NCI-H345 (cell line): ENCODE measurements at regions not wholly inside any gene's neighbourhood (a gene's known extent, or its start where the extent isn't known, plus 50 kb on each side); places are given as distances from the start of the nearest gene placed in this dataset.
A peak's percentile ranks its signal among the peaks of the same experiment; 100 is the strongest.

Experiments
- DNase-seq: peaks from one replicate; lab custom pipeline; 2025; lab: John Stamatoyannopoulos, UW

GRCh38 chr12:113766131-113766878 lies 199.8 kb downstream of the RBM19 start:
- no peak for DNase-seq

DNA sequence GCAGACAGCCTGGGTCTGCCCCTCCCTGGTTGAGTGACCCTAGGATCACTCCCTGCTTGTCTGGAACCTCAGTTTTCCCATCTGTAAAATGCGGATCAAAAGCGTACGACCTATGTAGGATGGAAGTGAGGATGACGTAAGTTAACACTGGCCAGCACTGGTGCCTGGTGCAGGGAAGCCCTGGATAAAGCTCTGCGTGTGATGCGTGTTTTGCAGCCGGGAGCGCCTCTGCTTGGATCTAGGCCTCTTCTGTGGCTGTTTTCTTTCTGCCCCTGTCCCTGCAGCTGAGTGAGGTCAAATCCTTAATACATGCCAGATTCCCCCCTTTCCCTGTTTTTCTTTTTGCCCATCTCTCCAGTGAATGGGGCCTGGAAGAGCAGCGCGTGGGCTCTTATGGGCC lies 201.5 kb downstream of the RBM19 start:
- DNase-seq: no peak

GRCh38 chr12:113762882-113763816 lies 203.0 kb downstream of the RBM19 start:
- DNase-seq: no peak

GRCh38 chr12:113762155-113762881 lies 203.8 kb downstream of the RBM19 start:
- DNase-seq: no peak

DNA sequence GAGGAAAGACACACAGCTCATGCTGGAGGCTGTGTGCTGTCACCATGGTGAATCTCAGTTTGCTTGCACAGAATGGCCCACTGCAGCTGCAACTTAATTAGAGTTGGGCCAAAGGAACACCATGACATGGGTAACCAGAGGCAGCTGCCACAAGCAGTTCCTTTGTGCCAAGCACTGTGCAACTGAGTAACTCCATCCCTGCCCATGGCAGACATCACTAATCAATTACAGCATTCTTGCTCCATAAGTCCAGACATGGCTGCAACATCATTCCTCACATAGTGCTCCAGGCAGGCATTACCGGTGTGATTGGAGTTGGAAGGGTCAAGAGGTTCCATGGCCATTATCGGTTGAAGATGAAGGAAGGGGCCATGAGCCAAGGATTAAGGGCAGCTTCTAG lies 207.0 kb downstream of the RBM19 start:
- no peak for DNase-seq

- no peak for DNase-seq
Observed at GRCh38 chr12:113758165-113758924, 207.8 kb downstream of the RBM19 start.

DNA sequence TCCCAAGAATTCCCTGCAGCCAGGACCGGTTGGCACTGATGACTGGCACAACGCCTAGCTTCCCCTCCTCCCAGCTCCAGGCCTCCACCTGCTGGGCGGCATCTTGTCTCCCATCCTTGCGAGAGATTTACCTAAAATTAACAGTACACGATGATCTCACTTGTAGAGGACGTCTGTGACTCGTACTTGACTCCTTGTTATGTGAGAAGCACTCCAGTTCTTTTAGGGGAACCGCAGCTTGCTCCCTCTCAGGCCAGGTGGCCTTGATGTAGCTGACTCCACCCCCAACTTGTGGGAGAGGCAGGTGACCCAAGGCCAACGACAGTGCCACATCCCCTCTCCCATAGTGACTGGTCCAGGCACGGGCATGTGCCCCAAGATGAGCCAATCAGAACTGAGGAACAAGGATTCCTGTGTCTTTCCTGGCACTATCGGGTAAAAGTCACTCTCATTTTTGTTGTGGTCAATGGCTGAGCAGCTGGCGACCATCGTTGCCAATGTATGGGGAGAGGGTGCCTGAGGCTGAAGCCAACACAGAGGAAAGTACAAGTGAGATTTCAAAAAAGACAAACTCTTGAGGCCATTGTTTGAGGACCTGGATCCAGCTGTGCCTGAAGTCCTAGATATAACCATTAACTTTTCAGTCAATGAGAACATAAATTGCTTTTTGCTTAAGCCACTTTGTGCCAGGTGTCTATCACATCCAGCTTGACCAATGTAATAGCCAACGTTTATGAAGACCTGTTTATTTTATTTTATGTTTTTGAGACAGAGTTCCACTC lies 208.7 kb downstream of the RBM19 start:
- DNase-seq: peak; percentile 33

- DNase-seq: no peak
Observed at GRCh38 chr12:113756609-113757008, 209.5 kb downstream of the RBM19 start.

DNA sequence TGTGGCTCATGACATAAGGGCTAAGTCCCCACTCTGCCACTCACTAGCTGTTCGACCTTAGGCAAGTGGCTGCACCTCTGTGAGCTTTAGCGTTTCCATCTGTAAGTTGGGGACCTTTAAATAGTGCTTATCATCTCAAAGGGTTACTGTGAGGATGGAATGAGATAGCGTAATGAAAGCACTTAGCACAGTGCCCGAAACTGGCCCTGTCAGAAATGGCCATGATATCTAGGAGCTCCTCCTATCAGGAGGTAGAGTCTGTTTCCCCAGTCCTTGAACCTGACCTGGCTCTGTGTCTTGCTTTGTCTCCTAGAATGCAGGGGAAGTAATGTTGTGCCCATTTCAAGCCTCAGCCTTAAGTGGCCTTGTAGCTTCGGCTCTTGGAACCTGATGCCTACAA lies 211.0 kb downstream of the RBM19 start:
- DNase-seq: no peak

DNA sequence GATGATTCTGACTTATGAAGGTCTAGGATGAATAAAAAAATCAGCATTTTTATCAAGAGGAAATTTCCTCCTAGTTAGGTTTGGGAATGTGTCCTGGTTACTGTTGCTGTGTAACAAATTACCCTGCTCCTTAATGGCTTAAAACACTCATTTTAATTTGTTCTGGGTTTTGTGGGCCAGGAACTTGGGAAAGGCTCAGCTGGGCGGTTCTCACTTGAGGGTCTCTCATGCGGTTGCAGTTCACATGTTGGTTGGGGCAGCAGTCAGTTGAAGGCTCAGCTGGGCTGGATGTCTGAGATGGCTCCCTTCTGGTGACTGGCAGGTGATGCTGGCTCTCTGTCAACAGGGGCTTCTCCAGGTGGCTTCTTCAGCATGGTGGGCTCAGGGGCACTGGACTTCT lies 214.6 kb downstream of the RBM19 start:
- DNase-seq: no peak

DNA sequence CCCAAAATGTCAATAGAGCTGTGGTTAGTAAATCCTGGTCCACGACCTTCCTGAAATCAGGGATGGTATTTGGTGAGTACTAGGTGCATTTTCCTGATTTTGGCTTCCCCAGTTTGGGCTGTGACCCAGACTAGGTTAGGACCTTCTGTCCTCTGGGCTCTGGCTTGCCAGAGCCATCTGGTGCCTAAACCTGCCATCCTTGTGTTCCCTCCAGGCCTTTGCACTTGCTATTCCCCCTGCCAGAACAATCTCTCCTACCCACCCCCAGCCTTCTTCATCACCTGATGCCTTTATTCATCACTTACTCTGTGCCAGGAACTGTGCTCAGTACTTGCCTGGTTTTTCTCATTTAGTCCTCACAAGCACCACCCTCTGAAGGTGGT lies 216.7 kb downstream of the RBM19 start:
- DNase-seq: no peak

GRCh38 chr12:113748707-113749432 lies 217.3 kb downstream of the RBM19 start:
- DNase-seq: no peak

DNA sequence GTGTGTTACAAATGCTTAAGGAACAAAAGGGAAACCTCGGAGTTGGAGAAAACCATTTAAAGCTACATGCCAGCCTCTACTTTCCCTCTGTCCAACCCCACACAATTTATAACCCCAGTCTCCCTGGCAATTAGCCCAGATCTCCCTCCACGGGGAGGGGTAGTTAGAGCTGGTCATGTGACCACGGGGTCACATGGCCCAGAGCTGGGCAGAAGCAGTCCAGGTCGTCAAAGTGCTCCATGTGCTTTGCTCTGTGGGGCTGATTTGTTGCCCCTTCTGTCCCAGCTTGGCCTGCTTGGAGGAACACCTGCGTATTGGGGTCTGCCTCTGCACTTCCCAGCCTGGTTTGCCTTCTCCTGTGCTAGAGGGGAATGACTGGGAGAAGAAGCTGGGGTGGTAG lies 219.1 kb downstream of the RBM19 start:
- peak; percentile 11 for DNase-seq

GRCh38 chr12:113744802-113745395 lies 221.2 kb downstream of the RBM19 start:
- DNase-seq: no peak

DNA sequence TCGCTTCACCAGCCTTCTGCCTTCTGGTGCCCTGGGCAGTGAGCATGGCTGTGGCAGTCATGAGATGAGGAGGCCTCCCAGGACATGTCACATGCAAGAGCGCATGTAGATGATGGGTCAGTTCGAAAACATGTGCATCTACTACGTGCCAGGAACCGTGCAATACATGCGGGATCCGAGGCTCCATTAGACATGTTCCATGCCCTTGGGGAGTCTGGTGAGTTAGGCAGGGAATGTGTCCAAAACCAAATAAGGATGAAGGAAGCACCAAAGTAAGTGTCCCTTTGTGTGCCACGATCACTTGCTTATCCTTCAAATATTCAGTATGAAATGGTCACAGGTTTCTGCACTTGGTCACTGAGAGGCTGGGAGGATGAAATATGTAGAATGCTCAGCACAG lies 223.3 kb downstream of the RBM19 start:
- DNase-seq: no peak

GRCh38 chr12:113740699-113741098 lies 225.4 kb downstream of the RBM19 start:
- DNase-seq: no peak

DNA sequence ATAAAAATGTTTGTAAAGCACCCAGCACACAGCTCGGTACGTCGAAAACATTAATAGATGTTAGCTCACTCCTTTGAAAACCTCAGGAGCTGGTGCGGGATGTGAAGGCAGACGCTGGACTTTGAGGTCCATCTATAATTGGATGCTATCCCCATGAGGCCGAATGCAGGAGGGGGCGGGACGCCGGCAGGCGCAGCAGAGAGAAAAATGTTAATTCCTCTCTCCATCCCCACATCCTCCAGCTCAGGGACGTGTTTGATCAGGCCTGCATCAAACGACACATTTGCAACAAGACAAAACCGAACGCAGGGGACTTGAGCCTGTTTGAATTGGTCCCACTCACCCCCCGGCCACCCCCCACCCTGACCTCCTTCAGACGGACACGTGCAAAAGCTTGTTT lies 231.0 kb downstream of the RBM19 start:
- DNase-seq: no peak

DNA sequence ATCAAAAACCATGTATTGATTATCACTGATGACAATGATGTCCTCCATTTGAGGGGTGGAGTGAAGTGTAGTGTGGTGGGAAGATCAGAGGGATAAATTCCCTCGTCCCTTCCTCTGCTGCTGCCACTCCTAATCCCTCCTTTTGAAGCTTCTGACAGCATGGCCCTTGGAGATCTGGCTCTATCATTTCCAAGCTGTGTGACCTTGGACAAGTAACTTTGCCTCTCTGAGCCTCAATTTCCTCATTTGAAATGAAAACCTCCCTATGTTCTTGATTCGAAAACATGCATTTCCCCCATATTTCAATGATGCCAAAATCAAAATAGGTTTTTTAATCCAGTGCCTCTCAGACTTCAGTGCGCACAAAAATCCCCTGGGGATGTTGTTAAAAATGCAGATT lies 231.6 kb downstream of the RBM19 start:
- no peak for DNase-seq

- no peak for DNase-seq
Observed at GRCh38 chr12:113732916-113733315, 233.2 kb downstream of the RBM19 start.

GRCh38 chr12:113727651-113728061 lies 238.5 kb downstream of the RBM19 start:
- no peak for DNase-seq
